Parathyroid adenoma (tissue), 2 donors: ENCODE measurements at regions not wholly inside any gene's neighbourhood (a gene's known extent, or its start where the extent isn't known, plus 50 kb on each side); places are given as distances from the start of the nearest gene placed in this dataset.

Experiments
- H2AFZ ChIP-seq: fragments of 300-600 bp; sonication (generic); one replicate; pipeline ENCODE4 v1.7.0; 2017; ENCODE audit warnings: antibody characterized with exemption, mild to moderate bottlenecking
- H3K27ac ChIP-seq: fragments of 300-600 bp; sonication (generic); one replicate; pipeline ENCODE4 v1.7.0; 2017
- H3K27me3 ChIP-seq: fragments of 300-600 bp; sonication (generic); one replicate; pipeline ENCODE4 v1.7.0; 2017; ENCODE audit warnings: low read length; ENCODE audit not compliant: control insufficient read depth, insufficient read depth
- H3K36me3 ChIP-seq: fragments of 300-600 bp; sonication (generic); one replicate; pipeline ENCODE4 v1.7.0; 2017; ENCODE audit warnings: low read length; ENCODE audit not compliant: control insufficient read depth, insufficient read depth
- H3K4me1 ChIP-seq: fragments of 300-600 bp; sonication (generic); one replicate; pipeline ENCODE4 v1.7.0; 2017; ENCODE audit warnings: control low read depth
- H3K4me2 ChIP-seq: fragments of 300-600 bp; sonication (generic); one replicate; pipeline ENCODE4 v1.7.0; 2017; ENCODE audit warnings: low read length
- H3K4me3 ChIP-seq: fragments of 300-600 bp; sonication (generic); one replicate; pipeline ENCODE4 v1.7.0; 2017; ENCODE audit warnings: low read depth, low read length
- H3K79me2 ChIP-seq: fragments of 300-600 bp; sonication (generic); one replicate; pipeline ENCODE4 v1.7.0; 2017; ENCODE audit warnings: control low read depth
- H3K9ac ChIP-seq: fragments of 300-600 bp; sonication (generic); one replicate; pipeline ENCODE4 v1.7.0; 2017; ENCODE audit warnings: mild to moderate bottlenecking
- H3K9me3 ChIP-seq: fragments of 300-600 bp; sonication (generic); one replicate; pipeline ENCODE4 v1.7.0; 2017; ENCODE audit warnings: low read length; ENCODE audit not compliant: control insufficient read depth
- CTCF ChIP-seq: fragments of 300-600 bp; sonication (generic); IDR thresholded peaks from one replicate; pipeline ENCODE4 v1.7.0; 2017; ENCODE audit warnings: antibody characterized with exemption, mild to moderate bottlenecking
- donor health status: primary hyperparathyroidism.

- TF ChIP-seq CTCF, result no peak
- Histone ChIP-seq H2AFZ (no peak overlapping the region), H3K4me1 (no peaks in the 10 kb centered on the region), H3K4me2 (no peak overlapping the region), H3K27ac (no peak overlapping the region), H3K9me3 (no peaks in the 10 kb centered on the region), H3K36me3 (no peaks in the 10 kb centered on the region), H3K27me3 (no peaks in the 10 kb centered on the region), H3K4me3 (no peak overlapping the region), H3K79me2 (no peaks in the 10 kb centered on the region), H3K9ac (no peak overlapping the region)
Measured at GRCh38 chr9:13942695-13943094, 371.2 kb downstream of the NFIB start.

- Histone ChIP-seq H3K4me2 (no peak overlapping the region), H3K4me3 (no peak overlapping the region), H3K9ac (no peak overlapping the region), H3K27me3 (no peaks in the 10 kb centered on the region), H2AFZ (no peak overlapping the region), H3K9me3 (no peaks in the 10 kb centered on the region), H3K79me2 (no peaks in the 10 kb centered on the region), H3K4me1 (no peaks in the 10 kb centered on the region), H3K36me3 (no peaks in the 10 kb centered on the region), H3K27ac (no peak overlapping the region)
- no peak for TF ChIP-seq CTCF
Measured at GRCh38 chr9:13942201-13942600, 371.7 kb downstream of the NFIB start.

- H3K9ac ChIP-seq, result no peak overlapping the region
- H3K9me3 ChIP-seq, result no peaks in the 10 kb centered on the region
- H3K4me2 ChIP-seq, result no peak overlapping the region
- no peak overlapping the region for H3K27ac ChIP-seq
- no peaks in the 10 kb centered on the region for H3K79me2 ChIP-seq
- TF ChIP-seq CTCF, result no peak
- no peaks in the 10 kb centered on the region for H3K4me1 ChIP-seq
- no peak overlapping the region for H2AFZ ChIP-seq
- no peaks in the 10 kb centered on the region for H3K36me3 ChIP-seq
- H3K27me3 ChIP-seq, result no peaks in the 10 kb centered on the region
- H3K4me3 ChIP-seq, result no peak overlapping the region
Measured at GRCh38 chr9:13941714-13942113, 372.2 kb downstream of the NFIB start.

GRCh38 chr9:13939701-13940490 lies 374.0 kb downstream of the NFIB start:
- no peaks in the 10 kb centered on the region for H3K27me3 ChIP-seq
- H3K4me1 ChIP-seq, result no peaks in the 10 kb centered on the region
- no peak overlapping the region for H3K4me2 ChIP-seq
- H3K79me2 ChIP-seq, result no peaks in the 10 kb centered on the region
- no peak overlapping the region for H2AFZ ChIP-seq
- H3K27ac ChIP-seq, result no peak overlapping the region
- H3K4me3 ChIP-seq, result no peak overlapping the region
- H3K9me3 ChIP-seq, result no peaks in the 10 kb centered on the region
- no peak overlapping the region for H3K9ac ChIP-seq
- no peaks in the 10 kb centered on the region for H3K36me3 ChIP-seq
- no peak for TF ChIP-seq CTCF

- Histone ChIP-seq H2AFZ (no peak overlapping the region), H3K27ac (no peak overlapping the region), H3K79me2 (no peaks in the 10 kb centered on the region), H3K9ac (no peak overlapping the region), H3K9me3 (no peaks in the 10 kb centered on the region), H3K27me3 (no peaks in the 10 kb centered on the region), H3K4me1 (no peaks in the 10 kb centered on the region), H3K4me2 (no peak overlapping the region), H3K36me3 (no peaks in the 10 kb centered on the region), H3K4me3 (no peak overlapping the region)
- no peak for TF ChIP-seq CTCF
Measured at GRCh38 chr9:13939134-13939533, 374.8 kb downstream of the NFIB start.
